ENCODE measurements at regions not wholly inside any gene's neighbourhood (a gene's known extent, or its start where the extent isn't known, plus 50 kb on each side); places are given as distances from the start of the nearest gene placed in this dataset.

GRCh38 chr2:64905338-64906024 lies 83.7 kb upstream of the SLC1A4 start:
- no peak for TF ChIP-seq EZH2 (IDR thresholded peaks at IDR 0.05; ENCODE audit: insufficient read depth, poor library complexity, severe bottlenecking)
- no peak for TF ChIP-seq EZH2phosphoT487 (IDR thresholded peaks at IDR 0.05; ENCODE audit: insufficient read depth, low read depth)
